OCI-LY1 (cell line): ENCODE measurements at regions not wholly inside any gene's neighbourhood (a gene's known extent, or its start where the extent isn't known, plus 50 kb on each side); places are given as distances from the start of the nearest gene placed in this dataset.

Source experiments
- H2AFZ ChIP-seq: fragments of 200-600 bp; sonication (generic), shearing (Covaris generic); 2 replicates; pipeline ENCODE4 v1.6.0; 2014; ENCODE audit warnings: antibody characterized with exemption, mild to moderate bottlenecking, low read length
- H3F3A ChIP-seq: fragments of 200-600 bp; sonication (generic), shearing (Covaris generic); 2 replicates; pipeline ENCODE4 v1.6.0; 2014; ENCODE audit warnings: mild to moderate bottlenecking, antibody characterized with exemption, low read length, moderate library complexity; ENCODE audit not compliant: insufficient read depth
- H3K27ac ChIP-seq: fragments of 200-600 bp; sonication (generic); 2 replicates; pipeline ENCODE4 v1.5.1; 2014; ENCODE audit warnings: low read length, mixed run types, mild to moderate bottlenecking, low read depth; ENCODE audit not compliant: poor library complexity, severe bottlenecking
- H3K27me3 ChIP-seq: fragments of 200-600 bp; sonication (generic); 2 replicates; pipeline ENCODE4 v1.6.0; 2014; ENCODE audit warnings: antibody characterized with exemption, mild to moderate bottlenecking, low read length, moderate library complexity; ENCODE audit not compliant: insufficient read depth
- H3K36me3 ChIP-seq: fragments of 200-600 bp; sonication (generic); 2 replicates; pipeline ENCODE4 v1.6.1; 2014; ENCODE audit warnings: mild to moderate bottlenecking, antibody characterized with exemption, low read length, moderate library complexity, mixed read lengths; ENCODE audit not compliant: insufficient read depth
- H3K4me1 ChIP-seq: fragments of 200-600 bp; sonication (generic); 2 replicates; pipeline ENCODE4 v1.5.1; 2014; ENCODE audit warnings: mild to moderate bottlenecking, low read length, moderate library complexity; ENCODE audit not compliant: insufficient read depth, severe bottlenecking
- H3K4me2 ChIP-seq: fragments of 200-600 bp; sonication (generic), shearing (Covaris generic); 2 replicates; pipeline ENCODE4 v1.6.1; 2014; ENCODE audit warnings: low read length
- H3K4me3 ChIP-seq: fragments of 200-600 bp; sonication (generic); 2 replicates; pipeline ENCODE4 v1.5.1; 2014; ENCODE audit warnings: low read length, low read depth, mild to moderate bottlenecking, mixed read lengths; ENCODE audit not compliant: poor library complexity, severe bottlenecking
- H3K79me2 ChIP-seq: fragments of 200-600 bp; shearing (Covaris generic); 2 replicates; pipeline ENCODE4 v1.6.1; 2016; ENCODE audit warnings: mixed run types, low read length, mixed read lengths; ENCODE audit not compliant: insufficient read depth
- H3K9ac ChIP-seq: fragments of 200-600 bp; sonication (generic), shearing (Covaris generic); 2 replicates; pipeline ENCODE4 v1.6.1; 2014; ENCODE audit warnings: mild to moderate bottlenecking, low read length, mixed read lengths
- H3K9me2 ChIP-seq: fragments of 200-600 bp; sonication (generic), shearing (Covaris generic); 2 replicates; pipeline ENCODE4 v1.6.1; 2014; ENCODE audit warnings: low read depth, mild to moderate bottlenecking, low read length, mixed read lengths
- H3K9me3 ChIP-seq: fragments of 200-600 bp; shearing (Covaris generic); 2 replicates; pipeline ENCODE4 v1.6.1; 2014; ENCODE audit warnings: low read length, mixed read lengths
- H4K20me1 ChIP-seq: fragments of 200-600 bp; sonication (generic), shearing (Covaris generic); 2 replicates; pipeline ENCODE4 v1.6.0; 2016; ENCODE audit warnings: mild to moderate bottlenecking, low read length; ENCODE audit not compliant: insufficient read depth
- CTCF ChIP-seq: fragments of 200-600 bp; sonication (generic), shearing (Covaris generic); IDR thresholded peaks from 2 replicates; pipeline ENCODE4 v1.5.1; 2017; ENCODE audit warnings: mild to moderate bottlenecking, antibody characterized with exemption, low read length, moderate library complexity, mixed read lengths
- EZH2 ChIP-seq: fragments of 200-600 bp; sonication (generic), shearing (Covaris generic); IDR thresholded peaks from 2 replicates; pipeline ENCODE4 v1.8.0; 2017; ENCODE audit warnings: borderline replicate concordance, mixed run types, mild to moderate bottlenecking, antibody characterized with exemption, low read length, moderate library complexity, mixed read lengths

GRCh38 chr4:53929311-53929710 lies 135.1 kb downstream of the CHIC2 start:
- Histone ChIP-seq H2AFZ (no peak overlapping the region), H3K4me1 (no peaks in the 10 kb centered on the region), H3K79me2 (no peaks in the 10 kb centered on the region), H3K27me3 (no peaks in the 10 kb centered on the region), H4K20me1 (no peaks in the 10 kb centered on the region), H3K9ac (no peak overlapping the region), H3K4me3 (no peak overlapping the region), H3K36me3 (no peaks in the 10 kb centered on the region), H3K27ac (no peak overlapping the region), H3K9me2 (no peaks in the 10 kb centered on the region), H3K4me2 (no peak overlapping the region), H3F3A (no peaks in the 10 kb centered on the region), H3K9me3 (no peaks in the 10 kb centered on the region)
- no peak for TF ChIP-seq EZH2
- TF ChIP-seq CTCF: no peak

GRCh38 chr4:53928825-53929224 lies 135.6 kb downstream of the CHIC2 start:
- TF ChIP-seq CTCF (no peak), EZH2 (no peak)
- no peaks in the 10 kb centered on the region for H3K36me3 ChIP-seq
- H3K4me1 ChIP-seq: no peaks in the 10 kb centered on the region
- H3K9me3 ChIP-seq: no peaks in the 10 kb centered on the region
- no peaks in the 10 kb centered on the region for H3K9me2 ChIP-seq
- no peaks in the 10 kb centered on the region for H3F3A ChIP-seq
- H3K27me3 ChIP-seq: no peaks in the 10 kb centered on the region
- no peak overlapping the region for H3K9ac ChIP-seq
- no peak overlapping the region for H3K4me2 ChIP-seq
- H2AFZ ChIP-seq: no peak overlapping the region
- no peaks in the 10 kb centered on the region for H4K20me1 ChIP-seq
- H3K79me2 ChIP-seq: no peaks in the 10 kb centered on the region
- H3K27ac ChIP-seq: no peak overlapping the region
- no peak overlapping the region for H3K4me3 ChIP-seq

GRCh38 chr4:53925050-53925605 lies 139.3 kb downstream of the CHIC2 start:
- Histone ChIP-seq H3K36me3 (no peaks in the 10 kb centered on the region), H3K9me3 (no peaks in the 10 kb centered on the region), H3K4me1 (no peaks in the 10 kb centered on the region), H3F3A (no peaks in the 10 kb centered on the region), H3K4me2 (no peak overlapping the region), H2AFZ (no peak overlapping the region), H4K20me1 (no peaks in the 10 kb centered on the region), H3K27me3 (no peaks in the 10 kb centered on the region), H3K9me2 (no peaks in the 10 kb centered on the region), H3K27ac (no peak overlapping the region), H3K9ac (no peak overlapping the region), H3K4me3 (no peak overlapping the region), H3K79me2 (no peaks in the 10 kb centered on the region)
- TF ChIP-seq EZH2 (no peak), CTCF (no peak)
